ENCODE measurements at regions not wholly inside any gene's neighbourhood (a gene's known extent, or its start where the extent isn't known, plus 50 kb on each side); places are given as distances from the start of the nearest gene placed in this dataset.

DNA sequence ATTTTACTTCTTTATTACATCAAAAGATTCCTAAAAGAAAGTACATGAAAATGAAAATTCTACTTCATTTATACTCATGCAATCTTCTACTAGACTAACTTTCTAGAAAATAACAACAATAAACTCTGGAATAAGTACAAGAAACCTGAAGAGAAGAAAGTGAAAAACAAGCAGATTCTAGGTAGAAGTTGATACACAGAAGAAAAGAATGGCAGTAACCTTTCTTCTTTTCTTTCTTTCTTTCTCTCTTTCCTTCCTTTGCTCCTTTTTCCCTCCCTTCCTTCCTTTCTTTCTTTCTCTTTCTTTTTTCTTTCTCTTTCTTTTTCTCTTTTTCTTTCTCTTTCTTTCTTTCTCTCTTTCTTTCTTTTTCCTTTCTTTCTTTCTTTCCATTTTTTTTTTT lies 541.7 kb upstream of the ANKRD30A start:
- no peak for DNase-seq (ENCODE audit: low read depth, low spot score)
- ChIA-PET CTCF (no interaction called here), SMC1A (ENCODE audit: uncharacterized antibody, unreplicated experiment) (no interaction called here), RAD21 (ENCODE audit: unreplicated experiment) (no interaction called here), POLR2A (no interaction called here)
- Histone ChIP-seq H3K9ac (ENCODE audit: control insufficient read depth, insufficient read depth, low read length) (no peak overlapping the region), H3K4me3 (no peak overlapping the region), H3K4me2 (ENCODE audit: control insufficient read depth, insufficient read depth) (no peak overlapping the region), H2AFZ (ENCODE audit: control insufficient read depth, low read depth, low read length) (no peak overlapping the region), H4K20me1 (ENCODE audit: control insufficient read depth, insufficient read depth) (no peaks in the 10 kb centered on the region), H3K9me3 (replicated peaks; ENCODE audit: control insufficient read depth, insufficient read depth, low read length) (no peaks in the 10 kb centered on the region), H3K79me2 (ENCODE audit: control insufficient read depth, insufficient read depth, low read length) (no peaks in the 10 kb centered on the region), H3K27me3 (replicated peaks in 1 of 2; ENCODE audit: control insufficient read depth in 2 of 2, insufficient read depth in 2 of 2, low read length in 1 of 2) (no peaks in the 10 kb centered on the region), H3K4me1 (ENCODE audit: control insufficient read depth, insufficient read depth, low read length) (no peaks in the 10 kb centered on the region), H3K27ac (ENCODE audit: control insufficient read depth, insufficient read depth) (no peak overlapping the region), H3K36me3 (ENCODE audit: control insufficient read depth in 2 of 2, insufficient read depth in 2 of 2, low read length in 1 of 2) (no peaks in the 10 kb centered on the region)
- in situ Hi-C loops (cut with MboI): no loop called here
- intact Hi-C loops (cut with micrococcal nuclease; ENCODE audit: unreplicated experiment): no loop called here
- TF ChIP-seq SP1 (IDR thresholded peaks at IDR 0.05; ENCODE audit: low read depth, low read length) (no peak), JUNB (IDR thresholded peaks at IDR 0.05) (no peak), ESRRA (IDR thresholded peaks at IDR 0.05; ENCODE audit: low read length) (no peak), FOXM1 (IDR thresholded peaks at IDR 0.05; ENCODE audit: low read depth, low read length) (no peak), POLR2AphosphoS5 (IDR thresholded peaks at IDR 0.05; ENCODE audit: low read length) (no peak), EZH2 (IDR thresholded peaks at IDR 0.05; ENCODE audit: borderline replicate concordance, control insufficient read depth, low read depth, low read length) (no peak), PAX5 (IDR thresholded peaks at IDR 0.05; ENCODE audit: borderline replicate concordance, low read depth, low read length) (no peak), SMC3 (IDR thresholded peaks at IDR 0.05; ENCODE audit: borderline replicate concordance, low read length) (no peak)
- TF ChIP-seq, protein P1, sequence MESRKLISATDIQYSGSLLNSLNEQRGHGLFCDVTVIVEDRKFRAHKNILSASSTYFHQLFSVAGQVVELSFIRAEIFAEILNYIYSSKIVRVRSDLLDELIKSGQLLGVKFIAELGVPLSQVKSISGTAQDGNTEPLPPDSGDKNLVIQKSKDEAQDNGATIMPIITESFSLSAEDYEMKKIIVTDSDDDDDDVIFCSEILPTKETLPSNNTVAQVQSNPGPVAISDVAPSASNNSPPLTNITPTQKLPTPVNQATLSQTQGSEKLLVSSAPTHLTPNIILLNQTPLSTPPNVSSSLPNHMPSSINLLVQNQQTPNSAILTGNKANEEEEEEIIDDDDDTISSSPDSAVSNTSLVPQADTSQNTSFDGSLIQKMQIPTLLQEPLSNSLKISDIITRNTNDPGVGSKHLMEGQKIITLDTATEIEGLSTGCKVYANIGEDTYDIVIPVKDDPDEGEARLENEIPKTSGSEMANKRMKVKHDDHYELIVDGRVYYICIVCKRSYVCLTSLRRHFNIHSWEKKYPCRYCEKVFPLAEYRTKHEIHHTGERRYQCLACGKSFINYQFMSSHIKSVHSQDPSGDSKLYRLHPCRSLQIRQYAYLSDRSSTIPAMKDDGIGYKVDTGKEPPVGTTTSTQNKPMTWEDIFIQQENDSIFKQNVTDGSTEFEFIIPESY (IDR thresholded peaks at IDR 0.05): no peak
- TF ChIP-seq, protein P2, sequence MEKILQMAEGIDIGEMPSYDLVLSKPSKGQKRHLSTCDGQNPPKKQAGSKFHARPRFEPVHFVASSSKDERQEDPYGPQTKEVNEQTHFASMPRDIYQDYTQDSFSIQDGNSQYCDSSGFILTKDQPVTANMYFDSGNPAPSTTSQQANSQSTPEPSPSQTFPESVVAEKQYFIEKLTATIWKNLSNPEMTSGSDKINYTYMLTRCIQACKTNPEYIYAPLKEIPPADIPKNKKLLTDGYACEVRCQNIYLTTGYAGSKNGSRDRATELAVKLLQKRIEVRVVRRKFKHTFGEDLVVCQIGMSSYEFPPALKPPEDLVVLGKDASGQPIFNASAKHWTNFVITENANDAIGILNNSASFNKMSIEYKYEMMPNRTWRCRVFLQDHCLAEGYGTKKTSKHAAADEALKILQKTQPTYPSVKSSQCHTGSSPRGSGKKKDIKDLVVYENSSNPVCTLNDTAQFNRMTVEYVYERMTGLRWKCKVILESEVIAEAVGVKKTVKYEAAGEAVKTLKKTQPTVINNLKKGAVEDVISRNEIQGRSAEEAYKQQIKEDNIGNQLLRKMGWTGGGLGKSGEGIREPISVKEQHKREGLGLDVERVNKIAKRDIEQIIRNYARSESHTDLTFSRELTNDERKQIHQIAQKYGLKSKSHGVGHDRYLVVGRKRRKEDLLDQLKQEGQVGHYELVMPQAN (conservative IDR thresholded peaks at IDR 0.05): no peak
- no peak for FAIRE-seq
- ATAC-seq: no peak
- BruUV-seq (replicated peaks): no TSS peak
